ENCODE measurements at regions not wholly inside any gene's neighbourhood (a gene's known extent, or its start where the extent isn't known, plus 50 kb on each side); places are given as distances from the start of the nearest gene placed in this dataset.

DNA sequence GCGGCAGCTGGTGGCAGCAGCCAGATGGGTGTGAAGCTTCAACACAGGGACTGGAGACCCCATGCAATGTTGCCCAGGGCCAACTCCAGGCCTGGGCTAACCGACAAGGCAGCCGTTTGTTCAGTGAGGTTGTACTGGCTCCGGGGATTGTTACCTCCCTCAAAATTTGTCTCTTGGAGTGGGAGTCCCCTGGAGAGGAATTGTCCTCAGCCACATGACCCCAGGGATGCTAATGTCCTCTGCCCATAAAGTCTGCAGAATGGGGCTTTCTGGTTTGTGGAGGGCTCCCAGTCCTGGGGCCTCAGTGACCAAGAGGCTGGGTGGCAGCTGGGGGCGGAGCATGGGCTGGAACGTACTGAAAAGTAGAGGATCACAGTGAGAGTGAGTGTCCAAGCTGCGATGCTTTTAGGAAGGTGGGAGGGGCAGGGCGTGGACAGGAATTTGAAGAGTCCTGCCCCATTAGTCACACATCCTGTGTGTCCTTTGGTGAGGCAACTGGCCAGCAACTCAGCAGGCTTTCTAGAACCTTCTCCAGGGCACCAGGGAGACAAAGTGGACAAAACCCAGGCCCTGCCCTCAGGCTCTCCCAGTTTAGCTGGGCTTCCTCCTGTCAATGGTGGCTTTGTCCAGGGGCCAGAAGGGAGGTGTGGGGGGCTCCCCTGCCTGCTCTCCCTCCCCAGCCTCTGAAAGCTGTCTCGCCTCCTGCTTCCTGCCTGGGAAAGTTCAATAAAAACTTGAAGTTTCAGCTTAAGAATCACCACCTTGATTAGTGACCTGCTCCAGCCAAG lies 114.0 kb downstream of the NSG2 start:
- no peak for DNase-seq

- DNase-seq: no peak
Measured at GRCh38 chr5:174165406-174165805, 119.9 kb downstream of the NSG2 start.

DNA sequence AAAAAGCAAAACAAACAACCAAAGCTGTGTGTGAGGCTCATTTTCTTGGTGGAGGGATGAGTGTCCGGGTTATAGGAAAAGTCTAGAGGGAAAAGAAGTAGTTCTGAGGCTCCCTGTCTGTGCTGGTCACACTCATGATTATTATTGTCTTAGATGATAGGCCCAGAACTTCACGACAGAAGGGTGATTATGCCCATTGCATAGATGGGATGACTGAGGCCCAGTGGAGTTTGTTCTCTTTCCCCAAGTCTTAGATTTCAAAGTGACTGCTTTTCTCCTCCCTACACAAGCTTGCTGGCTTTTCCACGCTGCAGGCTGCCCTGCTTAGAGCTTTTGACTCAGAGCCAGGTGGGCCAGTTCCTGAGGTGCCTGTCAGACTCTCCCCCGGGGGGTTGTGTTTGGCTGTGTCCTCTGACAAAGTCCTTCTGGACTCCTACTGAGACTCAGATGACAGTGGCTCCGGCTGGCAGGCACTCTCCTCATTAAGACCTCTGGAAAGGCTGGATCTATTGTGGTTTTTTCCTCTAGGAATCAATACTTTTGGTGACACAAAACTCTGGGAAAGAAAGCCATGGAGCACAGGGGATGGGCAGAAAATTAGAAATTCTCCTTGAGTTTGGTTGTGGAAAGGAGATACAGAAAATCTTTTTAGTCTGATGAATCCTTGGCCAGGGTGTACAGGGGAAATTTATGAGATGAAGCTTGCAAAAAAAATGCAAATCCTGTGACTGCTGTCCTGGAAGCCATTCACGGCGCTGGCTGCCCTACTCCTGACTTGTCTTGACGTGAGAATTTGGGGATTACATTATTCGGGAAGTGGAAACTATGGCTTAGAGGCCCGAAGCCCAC lies 120.9 kb downstream of the NSG2 start:
- no peak for DNase-seq

DNA sequence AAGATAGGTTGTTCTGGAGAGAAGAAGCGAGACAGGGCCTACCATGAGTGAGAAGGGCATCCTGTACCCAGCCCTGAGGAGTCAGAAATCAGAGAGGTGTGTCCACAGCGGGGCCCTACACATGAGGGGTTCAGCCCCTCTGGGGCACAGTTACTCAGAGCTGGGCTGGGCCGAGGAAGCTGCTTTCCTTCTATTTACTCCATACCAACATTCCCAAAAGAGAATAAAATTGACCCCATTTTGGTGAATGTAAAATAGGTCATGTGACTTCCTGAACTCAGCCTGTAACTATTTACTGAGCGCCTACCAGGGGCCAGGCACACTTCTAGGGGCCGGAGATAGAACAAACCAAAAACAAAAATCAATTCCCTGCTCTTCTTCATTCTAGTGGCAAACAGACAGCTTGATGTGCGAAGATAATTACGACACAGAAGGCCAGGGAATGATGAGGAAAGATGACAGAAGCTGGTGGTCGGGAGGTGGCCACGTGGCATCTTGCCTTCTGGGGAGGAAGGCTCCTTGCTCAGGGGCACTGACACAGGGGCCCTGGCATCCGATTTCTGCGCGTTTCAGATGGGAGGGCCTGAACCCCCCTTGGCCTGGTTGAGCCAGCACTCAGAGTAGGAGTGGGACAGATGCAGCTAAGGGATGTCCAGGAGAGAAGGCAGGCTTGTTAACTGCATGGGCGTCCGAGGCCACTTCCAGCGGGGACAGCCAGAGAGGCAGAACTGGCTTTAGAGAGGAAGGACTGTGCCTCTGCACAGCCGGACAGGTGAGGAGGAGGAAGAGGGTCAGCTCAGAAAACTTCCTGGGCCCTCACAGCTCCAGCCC lies 121.8 kb downstream of the NSG2 start:
- no peak for DNase-seq

DNA sequence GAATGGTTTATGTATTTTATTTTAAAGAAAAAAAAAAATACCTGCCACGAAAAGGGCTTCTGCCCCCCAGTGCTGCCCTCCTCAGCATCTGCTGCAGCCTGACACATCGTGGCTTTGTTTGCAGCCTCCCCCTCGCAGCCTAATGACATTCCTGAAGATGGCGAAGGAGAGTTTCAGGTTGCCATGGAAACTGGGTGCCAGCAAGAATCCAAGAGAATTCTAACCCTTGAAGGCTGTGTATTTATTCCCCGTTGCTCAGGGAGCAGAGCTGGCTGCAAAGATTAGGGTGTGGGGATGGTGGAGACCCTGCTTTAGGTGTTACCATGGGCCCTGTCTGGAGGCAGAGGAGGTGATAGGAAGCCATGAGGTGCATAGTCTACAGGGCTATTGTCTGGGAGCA lies 126.6 kb downstream of the NSG2 start:
- no peak for DNase-seq

- no peak for DNase-seq
Measured at GRCh38 chr5:174172566-174172965, 127.1 kb downstream of the NSG2 start.

DNA sequence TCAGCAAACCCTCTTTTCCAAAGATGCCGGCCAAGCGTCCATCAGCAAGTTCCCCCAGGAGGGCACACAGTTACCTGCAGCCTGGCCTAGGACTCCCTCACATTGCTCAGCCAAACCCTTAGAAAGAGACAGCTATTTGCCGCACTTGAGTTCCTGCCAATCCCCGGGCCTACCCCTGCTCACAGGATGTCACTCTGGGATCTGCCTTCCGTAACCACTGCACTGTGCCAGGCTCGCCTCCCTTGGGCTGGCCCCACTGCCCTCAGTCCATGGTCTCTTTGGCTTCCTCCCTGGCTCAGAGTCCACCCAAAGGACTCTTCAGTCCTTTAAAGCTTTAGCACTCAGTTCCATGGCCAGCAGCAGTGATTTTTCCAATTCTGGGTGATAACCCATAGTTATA lies 128.3 kb downstream of the NSG2 start:
- DNase-seq: no peak

GRCh38 chr5:174175716-174176268 lies 130.3 kb downstream of the NSG2 start:
- DNase-seq: no peak

GRCh38 chr5:174176511-174176910 lies 131.0 kb downstream of the NSG2 start:
- no peak for DNase-seq

GRCh38 chr5:174177531-174177930 lies 132.0 kb downstream of the NSG2 start:
- DNase-seq: no peak

DNA sequence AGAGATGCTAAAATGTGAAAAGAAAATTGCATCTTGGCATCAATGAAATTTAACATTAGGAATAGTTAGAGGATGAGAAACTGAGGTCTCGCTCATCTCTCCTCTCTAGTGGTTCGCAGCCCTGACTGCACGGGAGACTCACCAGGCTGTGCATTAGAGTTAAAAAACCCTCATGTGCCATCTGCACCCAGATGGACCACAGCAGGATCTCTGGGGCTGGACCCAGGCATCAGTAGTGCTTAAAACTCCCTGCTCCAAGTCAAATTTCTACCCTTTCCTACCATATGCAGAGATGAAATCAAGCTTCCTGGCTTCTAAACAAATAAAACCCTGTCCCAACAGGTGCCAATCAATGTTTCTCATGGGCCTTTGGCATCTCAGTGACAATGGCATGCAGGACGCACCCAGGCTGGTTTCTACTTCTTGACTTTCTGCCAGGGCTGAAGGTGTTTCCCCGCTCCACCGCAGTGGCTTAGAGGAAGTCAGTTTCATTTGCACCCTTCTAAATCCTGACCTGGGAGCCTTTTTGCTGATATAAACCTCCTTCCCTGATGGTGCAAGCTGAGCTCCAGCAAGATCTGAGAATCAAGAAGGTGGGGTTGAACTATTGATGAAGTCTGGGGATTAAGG lies 132.6 kb downstream of the NSG2 start:
- no peak for DNase-seq

DNA sequence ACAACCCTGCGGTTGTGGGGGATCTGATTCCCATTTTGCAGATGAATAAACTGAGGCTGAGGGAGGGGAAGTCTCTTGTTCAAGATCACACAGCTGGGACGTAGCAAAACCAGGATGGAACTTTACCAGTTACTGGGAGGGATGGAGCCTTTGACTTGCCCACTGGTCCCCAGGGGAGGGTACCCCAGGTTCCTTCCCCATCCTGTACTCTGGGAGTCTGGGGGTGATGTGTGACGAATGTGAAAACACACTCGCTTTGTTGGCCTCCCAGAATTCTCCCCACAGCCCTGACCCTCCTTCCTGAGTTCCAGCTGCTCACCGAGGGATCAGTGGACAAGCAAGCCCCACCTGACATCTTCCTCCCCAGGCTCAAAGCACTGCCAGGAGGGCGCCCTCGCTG lies 135.1 kb downstream of the NSG2 start:
- no peak for DNase-seq

- DNase-seq: no peak
Measured at GRCh38 chr5:174182111-174182510, 136.6 kb downstream of the NSG2 start.

GRCh38 chr5:174183701-174184100 lies 138.2 kb downstream of the NSG2 start:
- no peak for DNase-seq

- DNase-seq: no peak
Measured at GRCh38 chr5:174185506-174185905, 140.0 kb downstream of the NSG2 start.

GRCh38 chr5:174186096-174186695 lies 140.7 kb downstream of the NSG2 start:
- no peak for DNase-seq

- DNase-seq: no peak
Measured at GRCh38 chr5:174187001-174187400, 141.5 kb downstream of the NSG2 start.

- no peak for DNase-seq
Measured at GRCh38 chr5:174187481-174187880, 142.0 kb downstream of the NSG2 start.

DNA sequence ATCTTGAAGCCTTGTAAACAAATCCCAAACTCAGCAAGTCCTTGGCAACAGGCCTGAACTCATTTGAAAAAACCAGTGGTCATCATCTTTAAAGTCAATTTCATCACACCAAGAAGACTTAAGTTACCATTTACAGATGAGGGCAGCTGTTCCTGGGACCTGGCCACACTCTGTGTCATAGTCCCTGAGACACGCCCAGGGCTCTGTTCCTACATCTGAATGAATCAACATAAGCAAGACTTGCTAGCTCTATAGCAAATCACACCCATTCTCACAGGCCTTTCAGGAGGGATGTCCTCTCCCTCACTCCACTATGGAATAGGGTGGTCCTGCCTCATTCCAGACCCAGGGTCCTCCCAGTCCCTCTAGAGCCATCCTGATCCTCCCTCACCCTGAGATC lies 142.8 kb downstream of the NSG2 start:
- DNase-seq: no peak

- no peak for DNase-seq
Measured at GRCh38 chr5:174189654-174190541, 144.4 kb downstream of the NSG2 start.

DNA sequence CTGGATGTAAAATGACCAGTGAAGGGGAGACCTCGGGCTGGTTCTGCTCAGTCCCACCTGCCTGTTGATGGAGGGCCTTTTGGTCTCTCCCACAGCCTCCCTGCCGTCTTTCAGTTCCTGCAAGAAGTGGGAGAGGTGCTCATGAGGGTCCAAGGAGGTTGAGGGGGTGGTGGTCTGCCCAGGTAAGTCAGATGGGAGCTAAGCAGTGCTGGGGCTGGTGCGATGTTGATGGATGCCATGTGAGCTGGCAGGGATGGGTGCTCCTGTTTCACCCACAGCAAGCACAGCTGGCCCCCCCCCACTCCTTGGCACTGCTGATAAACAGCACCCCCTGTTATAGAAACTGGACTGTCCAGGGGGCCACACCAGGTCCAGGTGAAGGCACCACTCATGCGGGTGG lies 145.6 kb downstream of the NSG2 start:
- DNase-seq: no peak
